ENCODE measurements at regions not wholly inside any gene's neighbourhood (a gene's known extent, or its start where the extent isn't known, plus 50 kb on each side); places are given as distances from the start of the nearest gene placed in this dataset.

GRCh38 chr4:96162636-96163035, 322.7 kb downstream of the PDHA2 start:
- no peaks in the 10 kb centered on the region for H3K9me3 ChIP-seq (ENCODE audit: control insufficient read depth, low read depth, low read length)
- H3K9me1 ChIP-seq (ENCODE audit: control insufficient read depth, extremely low read depth, insufficient read depth, low read length), result no peaks in the 10 kb centered on the region
- no peaks in the 10 kb centered on the region for H3K36me3 ChIP-seq (ENCODE audit: control insufficient read depth in 2 of 2, extremely low read depth in 1 of 2, insufficient read depth in 2 of 2, low read length in 2 of 2)
- no peak overlapping the region for H3K9ac ChIP-seq (ENCODE audit: control insufficient read depth, extremely low read depth, insufficient read depth, low read length)
- TF ChIP-seq EZH2 (IDR thresholded peaks at IDR 0.05; ENCODE audit: low read length) (no peak), CTCF (optimal IDR thresholded peaks at IDR 0.05 in 1 of 3, IDR thresholded peaks at IDR 0.05 in 1 of 3, conservative IDR thresholded peaks at IDR 0.05 in 1 of 3; ENCODE audit: extremely low read depth in 1 of 3, insufficient read depth in 2 of 3, low read length in 3 of 3) (no peak)
- dilution Hi-C loops (cut with MboI; ENCODE audit: extremely low pct_ligation_motif_present, low sequenced_read_pairs), result no loop called here
- H3K4me1 ChIP-seq (ENCODE audit: control insufficient read depth, extremely low read depth, insufficient read depth, low read length), result no peaks in the 10 kb centered on the region
- no peaks in the 10 kb centered on the region for H4K20me1 ChIP-seq (ENCODE audit: control insufficient read depth, extremely low read depth, insufficient read depth, low read length)
- H3K4me3 ChIP-seq (ENCODE audit: control insufficient read depth in 2 of 3, extremely low read depth in 1 of 3, insufficient read depth in 2 of 3, low read depth in 1 of 3, low read length in 3 of 3), result no peak overlapping the region
- no peaks in the 10 kb centered on the region for H3K27me3 ChIP-seq (ENCODE audit: control insufficient read depth, extremely low read depth, insufficient read depth, low read length)
- H3K4me2 ChIP-seq (ENCODE audit: control insufficient read depth, extremely low read depth, insufficient read depth, low read depth, low read length), result no peak overlapping the region
- no peak for DNase-seq (ENCODE audit: low read depth, low spot score)
- no peak overlapping the region for H2AFZ ChIP-seq (ENCODE audit: control insufficient read depth, low read length)
- no peak overlapping the region for H3K27ac ChIP-seq (ENCODE audit: control insufficient read depth, insufficient read depth, low read length)
- FAIRE-seq, result no peak
- no peaks in the 10 kb centered on the region for H3K79me2 ChIP-seq (ENCODE audit: control insufficient read depth, insufficient read depth, low read length)

- H3K4me1 ChIP-seq (ENCODE audit: control insufficient read depth, extremely low read depth, insufficient read depth, low read length), result no peaks in the 10 kb centered on the region
- H2AFZ ChIP-seq (ENCODE audit: control insufficient read depth, low read length), result no peak overlapping the region
- no peaks in the 10 kb centered on the region for H4K20me1 ChIP-seq (ENCODE audit: control insufficient read depth, extremely low read depth, insufficient read depth, low read length)
- H3K9me1 ChIP-seq (ENCODE audit: control insufficient read depth, extremely low read depth, insufficient read depth, low read length), result no peaks in the 10 kb centered on the region
- H3K27me3 ChIP-seq (ENCODE audit: control insufficient read depth, extremely low read depth, insufficient read depth, low read length), result no peaks in the 10 kb centered on the region
- no peak overlapping the region for H3K4me3 ChIP-seq (ENCODE audit: control insufficient read depth in 2 of 3, extremely low read depth in 1 of 3, insufficient read depth in 2 of 3, low read depth in 1 of 3, low read length in 3 of 3)
- no peak overlapping the region for H3K27ac ChIP-seq (ENCODE audit: control insufficient read depth, insufficient read depth, low read length)
- no peaks in the 10 kb centered on the region for H3K79me2 ChIP-seq (ENCODE audit: control insufficient read depth, insufficient read depth, low read length)
- H3K9ac ChIP-seq (ENCODE audit: control insufficient read depth, extremely low read depth, insufficient read depth, low read length), result no peak overlapping the region
- dilution Hi-C loops (cut with MboI; ENCODE audit: extremely low pct_ligation_motif_present, low sequenced_read_pairs), result no loop called here
- TF ChIP-seq EZH2 (IDR thresholded peaks at IDR 0.05; ENCODE audit: low read length) (no peak), CTCF (optimal IDR thresholded peaks at IDR 0.05 in 1 of 3, IDR thresholded peaks at IDR 0.05 in 1 of 3, conservative IDR thresholded peaks at IDR 0.05 in 1 of 3; ENCODE audit: extremely low read depth in 1 of 3, insufficient read depth in 2 of 3, low read length in 3 of 3) (no peak)
- no peaks in the 10 kb centered on the region for H3K36me3 ChIP-seq (ENCODE audit: control insufficient read depth in 2 of 2, extremely low read depth in 1 of 2, insufficient read depth in 2 of 2, low read length in 2 of 2)
- FAIRE-seq (no peak), DNase-seq (ENCODE audit: low read depth, low spot score) (no peak)
- H3K9me3 ChIP-seq (ENCODE audit: control insufficient read depth, low read depth, low read length), result no peaks in the 10 kb centered on the region
- no peak overlapping the region for H3K4me2 ChIP-seq (ENCODE audit: control insufficient read depth, extremely low read depth, insufficient read depth, low read depth, low read length)
These were observed 325.0 kb downstream of the PDHA2 start for GRCh38 chr4:96164814-96165351.

Measured in keratinocyte (primary cell).